PC-9 (cell line): ENCODE measurements at regions not wholly inside any gene's neighbourhood (a gene's known extent, or its start where the extent isn't known, plus 50 kb on each side); places are given as distances from the start of the nearest gene placed in this dataset.
"Not testable (repeated sequence)": the region's sequence is repeated elsewhere in the genome, so short reads cannot be mapped to it uniquely, and the experiment has no call there.

ENCODE experiments used
- BruUV-seq: library from RNA; stranded (reverse); fragments of 400-500 nt; replicated peaks from 2 replicates; lab custom pipeline; 2021; lab: Mats Ljungman, UMichigan
- CTCF ChIA-PET: fragments of 300-600 bp; sonication (Branson Sonifier 250); formaldehyde crosslinking; loops from one replicate; lab custom pipeline; 2022; ENCODE audit warnings: antibody characterized with exemption; lab: Charles Lee
- POLR2A ChIA-PET: fragments of 300-600 bp; sonication (Branson Sonifier 250); formaldehyde crosslinking; loops from one replicate; lab custom pipeline; 2022; ENCODE audit warnings: antibody characterized with exemption; ENCODE audit not compliant: unreplicated experiment; lab: Charles Lee
- DNase-seq, 2 experiments: peaks; one replicate each; pipeline versions ENCODE4 v3.0.0 to v3.0.0-alpha.2; 2015 to 2022; ENCODE audit warnings: mixed read lengths in 1 of 2
- H2AFZ ChIP-seq: fragments of 200-600 bp; sonication (generic); 2 replicates; pipeline ENCODE4 v1.8.1; 2017; ENCODE audit warnings: antibody characterized with exemption
- H3F3A ChIP-seq: fragments of 200-600 bp; sonication (generic); 2 replicates; pipeline ENCODE4 v1.8.1; 2017; ENCODE audit warnings: antibody characterized with exemption, mild to moderate bottlenecking, low read depth; ENCODE audit not compliant: insufficient read depth
- H3K27ac ChIP-seq: fragments of 200-600 bp; sonication (generic); 2 replicates; pipeline ENCODE4 v1.6.1; 2016; ENCODE audit warnings: mixed run types
- H3K27me3 ChIP-seq: fragments of 200-600 bp; sonication (generic); 2 replicates; pipeline ENCODE4 v1.6.1; 2016; ENCODE audit warnings: low read depth, mixed run types; ENCODE audit not compliant: insufficient read depth
- H3K36me3 ChIP-seq: fragments of 200-600 bp; sonication (generic); 2 replicates; pipeline ENCODE4 v1.6.1; 2016; ENCODE audit warnings: low read depth, mixed run types
- H3K4me1 ChIP-seq: fragments of 200-600 bp; sonication (generic); replicated peaks from 2 replicates; pipeline ENCODE4 v1.6.1; 2016; ENCODE audit warnings: mixed run types; ENCODE audit not compliant: insufficient read depth
- H3K4me2 ChIP-seq: fragments of 200-600 bp; sonication (generic); 2 replicates; pipeline ENCODE4 v1.6.1; 2017; ENCODE audit warnings: mixed run types
- H3K4me3 ChIP-seq: fragments of 200-600 bp; sonication (generic); 2 replicates; pipeline ENCODE4 v1.6.1; 2016; ENCODE audit warnings: mixed run types
- H3K79me2 ChIP-seq: fragments of 200-600 bp; sonication (generic); 2 replicates; pipeline ENCODE4 v1.6.1; 2017; ENCODE audit warnings: low read depth, mixed run types
- H3K9me2 ChIP-seq: fragments of 200-600 bp; sonication (generic); 2 replicates; pipeline ENCODE4 v1.8.1; 2017; ENCODE audit warnings: mild to moderate bottlenecking; ENCODE audit not compliant: insufficient read depth
- H3K9me3 ChIP-seq: fragments of 200-600 bp; sonication (generic); 2 replicates; pipeline ENCODE4 v1.8.1; 2016; ENCODE audit warnings: low read depth; ENCODE audit not compliant: insufficient read depth
- H4K20me1 ChIP-seq: fragments of 200-600 bp; sonication (generic); 2 replicates; pipeline ENCODE4 v1.8.1; 2017; ENCODE audit not compliant: insufficient read depth
- EZH2 ChIP-seq: fragments of 200-600 bp; sonication (generic); IDR thresholded peaks from 2 replicates; pipeline ENCODE4 v1.8.0; 2017; ENCODE audit warnings: antibody characterized with exemption, low read depth
- intact Hi-C: fragments of 100-400 bp; cut with micrococcal nuclease; formaldehyde crosslinking; loops from one replicate; pipeline ENCODE4 v1.10.0; 2022; ENCODE audit not compliant: unreplicated experiment
- TF ChIP-seq, protein P1 (sequence below): fragments of 200-600 bp; sonication (generic); conservative IDR thresholded peaks from 2 replicates; pipeline ENCODE4 v1.6.1; 2017; ENCODE audit warnings: mixed run types, antibody characterized with exemption, mild to moderate bottlenecking, moderate library complexity

DNA sequence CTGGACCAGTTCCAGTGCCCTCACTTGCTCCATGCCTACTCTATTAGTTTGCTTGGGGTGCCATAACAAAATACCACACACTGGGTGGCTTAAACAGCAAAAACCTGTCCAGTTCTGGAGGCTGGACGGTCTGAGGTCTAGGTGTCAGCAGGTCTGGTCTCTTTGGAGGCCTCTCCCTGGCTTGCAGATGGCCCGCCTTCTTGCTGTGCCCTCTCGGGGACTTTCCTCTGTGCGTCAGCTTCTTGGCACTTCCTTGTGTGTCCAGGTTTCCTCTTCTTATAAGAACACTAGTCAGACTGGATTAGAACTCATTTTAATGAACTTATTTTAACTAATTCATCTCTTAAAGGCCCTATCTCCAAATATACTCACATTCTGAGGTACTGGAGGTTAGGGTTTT, 97.2 kb downstream of the CARTPT start:
- Histone ChIP-seq H3K4me3 (no peak overlapping the region), H3K27ac (no peak overlapping the region), H2AFZ (no peak overlapping the region), H3K4me1 (no peaks in the 10 kb centered on the region), H3K9me2 (no peaks in the 10 kb centered on the region), H3K79me2 (no peaks in the 10 kb centered on the region), H3K27me3 (no peaks in the 10 kb centered on the region), H3K4me2 (no peak overlapping the region), H4K20me1 (no peaks in the 10 kb centered on the region), H3K9me3 (0 out of 2 replicates have a peak, but pooled peaks cover 7% of the 10 kb centered on the region), H3K36me3 (no peaks in the 10 kb centered on the region), H3F3A (no peaks in the 10 kb centered on the region)
- POLR2A ChIA-PET = interaction anchor here (0.6 kb wide), 1 partner anchor 284 kb away, joined by 7 read pairs; no protein-coding TSS in a partner anchor
- TF ChIP-seq, protein P1, sequence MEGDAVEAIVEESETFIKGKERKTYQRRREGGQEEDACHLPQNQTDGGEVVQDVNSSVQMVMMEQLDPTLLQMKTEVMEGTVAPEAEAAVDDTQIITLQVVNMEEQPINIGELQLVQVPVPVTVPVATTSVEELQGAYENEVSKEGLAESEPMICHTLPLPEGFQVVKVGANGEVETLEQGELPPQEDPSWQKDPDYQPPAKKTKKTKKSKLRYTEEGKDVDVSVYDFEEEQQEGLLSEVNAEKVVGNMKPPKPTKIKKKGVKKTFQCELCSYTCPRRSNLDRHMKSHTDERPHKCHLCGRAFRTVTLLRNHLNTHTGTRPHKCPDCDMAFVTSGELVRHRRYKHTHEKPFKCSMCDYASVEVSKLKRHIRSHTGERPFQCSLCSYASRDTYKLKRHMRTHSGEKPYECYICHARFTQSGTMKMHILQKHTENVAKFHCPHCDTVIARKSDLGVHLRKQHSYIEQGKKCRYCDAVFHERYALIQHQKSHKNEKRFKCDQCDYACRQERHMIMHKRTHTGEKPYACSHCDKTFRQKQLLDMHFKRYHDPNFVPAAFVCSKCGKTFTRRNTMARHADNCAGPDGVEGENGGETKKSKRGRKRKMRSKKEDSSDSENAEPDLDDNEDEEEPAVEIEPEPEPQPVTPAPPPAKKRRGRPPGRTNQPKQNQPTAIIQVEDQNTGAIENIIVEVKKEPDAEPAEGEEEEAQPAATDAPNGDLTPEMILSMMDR = no peak
- TF ChIP-seq EZH2 = no peak
- intact Hi-C loops = no loop called here
- peak; percentile 40 to 52 for DNase-seq
- CTCF ChIA-PET = no interaction called here
- no TSS peak for BruUV-seq

DNA sequence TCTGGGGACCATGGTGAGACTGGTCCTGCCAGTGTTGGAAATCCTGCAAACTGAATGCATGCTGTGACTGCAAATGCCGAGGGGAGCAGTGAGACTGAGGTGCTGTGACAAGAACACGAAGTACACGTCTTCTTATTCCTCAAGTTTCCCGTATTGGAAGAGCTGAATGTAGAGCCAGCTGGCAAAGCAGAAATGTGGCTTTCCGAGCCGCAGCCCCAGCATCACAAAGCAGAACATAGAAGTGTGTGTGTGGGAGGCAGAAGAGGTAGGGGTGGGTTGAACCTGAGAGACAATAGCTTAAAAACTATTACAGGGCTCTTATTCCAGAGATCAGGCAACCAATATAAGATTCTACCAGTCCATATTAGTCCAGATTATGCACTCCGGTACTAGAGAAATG, 98.8 kb downstream of the CARTPT start:
- Histone ChIP-seq H3K79me2 (no peaks in the 10 kb centered on the region), H2AFZ (no peak overlapping the region)
- CTCF ChIA-PET = no interaction called here

DNA sequence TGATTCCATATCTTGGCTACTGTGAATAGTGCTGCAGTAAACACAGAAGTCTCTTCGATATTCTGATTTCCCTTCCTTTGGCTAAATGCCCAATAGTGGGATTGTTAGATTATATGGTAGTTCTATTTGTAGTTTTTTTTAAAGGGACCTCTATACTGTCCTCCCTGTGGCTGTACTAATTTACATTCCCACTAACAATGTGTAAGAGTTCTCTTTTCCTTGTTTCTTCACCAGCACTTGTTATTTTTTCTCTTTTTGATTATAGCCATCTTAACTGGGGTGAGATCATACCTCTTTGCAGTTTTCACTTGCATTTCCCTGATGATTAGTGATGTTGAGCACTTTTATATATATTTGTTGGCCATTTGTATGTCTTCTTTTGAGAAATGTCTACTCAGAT, 102.0 kb downstream of the CARTPT start:
- ChIA-PET POLR2A (no interaction called here), CTCF (no interaction called here)
- DNase-seq = no peak
- no peak for TF ChIP-seq EZH2
- TF ChIP-seq, protein P1 = no peak
- no peaks in the 10 kb centered on the region for H3F3A ChIP-seq
- H3K4me3 ChIP-seq = no peak overlapping the region
- no peak overlapping the region for H3K4me2 ChIP-seq
- no peak overlapping the region for H3K27ac ChIP-seq
- H3K4me1 ChIP-seq = no peaks in the 10 kb centered on the region
- peaks cover 12% of the 10 kb centered on the region; the same call in 1 of the 2 replicates for H3K9me3 ChIP-seq
- H2AFZ ChIP-seq = 0 out of 2 replicates have a peak overlapping the region, but pooled peaks have one; percentile 35
- H3K36me3 ChIP-seq = no peaks in the 10 kb centered on the region
- H3K27me3 ChIP-seq = no peaks in the 10 kb centered on the region
- no peaks in the 10 kb centered on the region for H4K20me1 ChIP-seq
- no peaks in the 10 kb centered on the region for H3K79me2 ChIP-seq
- BruUV-seq = no TSS peak
- intact Hi-C loops = no loop called here
- H3K9me2 ChIP-seq = no peaks in the 10 kb centered on the region

More for the DNA sequence above, 98.8 kb downstream of the CARTPT start:
- H3K27me3 ChIP-seq = no peaks in the 10 kb centered on the region
- no peak overlapping the region for H3K4me3 ChIP-seq
- H3K4me2 ChIP-seq = no peak overlapping the region
- intact Hi-C loops = no loop called here
- H3F3A ChIP-seq = no peaks in the 10 kb centered on the region
- TF ChIP-seq EZH2 = no peak
- TF ChIP-seq, protein P1 = no peak
- DNase-seq = no peak
- no peak overlapping the region for H3K27ac ChIP-seq
- no peaks in the 10 kb centered on the region for H3K4me1 ChIP-seq
- H3K9me3 ChIP-seq = 0 out of 2 replicates have a peak, but pooled peaks cover 8% of the 10 kb centered on the region
- no TSS peak for BruUV-seq
- H3K9me2 ChIP-seq = no peaks in the 10 kb centered on the region
- H4K20me1 ChIP-seq = no peaks in the 10 kb centered on the region
- no peaks in the 10 kb centered on the region for H3K36me3 ChIP-seq
- POLR2A ChIA-PET = no interaction called here

DNA sequence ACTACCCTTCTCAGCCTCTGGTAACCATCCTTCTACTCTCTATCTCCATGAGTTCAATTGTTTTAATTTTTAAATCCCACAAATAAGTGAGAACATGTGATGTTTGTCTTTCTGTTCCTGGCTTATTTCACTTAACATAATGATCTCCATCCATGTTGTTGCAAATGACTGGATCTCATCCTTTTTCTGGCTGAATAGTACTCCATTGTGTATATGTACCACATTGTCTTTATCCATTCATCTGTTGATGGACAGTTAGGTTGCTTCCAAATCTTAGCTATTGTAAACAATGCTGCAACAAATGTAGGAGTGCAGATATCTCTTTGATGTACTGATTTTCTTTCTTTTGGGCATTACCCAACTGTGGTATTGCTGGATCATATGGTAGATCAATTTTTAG, 103.0 kb downstream of the CARTPT start:
- H3K27me3 ChIP-seq, POLR2A ChIA-PET, intact Hi-C loops, H2AFZ ChIP-seq, H3K4me2 ChIP-seq, H3K27ac ChIP-seq, H3K9me2 ChIP-seq, H3K4me1 ChIP-seq, H3K4me3 ChIP-seq, CTCF ChIA-PET, DNase-seq, H4K20me1 ChIP-seq, H3F3A ChIP-seq, H3K36me3 ChIP-seq, BruUV-seq, H3K79me2 ChIP-seq: not testable (repeated sequence)
- peaks cover 12% of the 10 kb centered on the region; the same call in 1 of the 2 replicates for H3K9me3 ChIP-seq
